Kidney (tissue), 13 donors: ENCODE measurements at regions not wholly inside any gene's neighbourhood (a gene's known extent, or its start where the extent isn't known, plus 50 kb on each side); places are given as distances from the start of the nearest gene placed in this dataset.

Source experiments
- DNase-seq, 5 donors: peaks; one replicate each; pipeline ENCODE4 v3.0.0-alpha.2; 2013 to 2020
- FAIRE-seq: peaks from 2 replicates; lab custom pipeline; 2012; peaks lifted over from hg19 to GRCh38; lab: Jason Lieb, UNC
- H3K27ac ChIP-seq, 2 donors: one replicate each; pipeline ENCODE4 v1.7.0; 2013; ENCODE audit warnings: low read depth in 2 of 2, low read length in 2 of 2, inconsistent platforms in 1 of 2
- H3K27me3 ChIP-seq: one replicate; pipeline ENCODE4 v1.7.1; 2013; ENCODE audit warnings: low read length, inconsistent platforms; ENCODE audit not compliant: control insufficient read depth, insufficient read depth
- H3K36me3 ChIP-seq, 3 donors: one replicate each; pipeline versions ENCODE4 v1.7.0 to v1.7.1; 2013; ENCODE audit warnings: low read length in 3 of 3, control low read depth in 1 of 3, inconsistent platforms in 1 of 3; ENCODE audit not compliant: insufficient read depth in 3 of 3, control insufficient read depth in 2 of 3
- H3K4me1 ChIP-seq, 3 donors: one replicate each; pipeline versions ENCODE4 v1.7.0 to v1.7.1; 2013; ENCODE audit warnings: low read length in 3 of 3, inconsistent platforms in 1 of 3, low read depth in 1 of 3; ENCODE audit not compliant: control insufficient read depth in 2 of 3, insufficient read depth in 2 of 3
- H3K4me3 ChIP-seq, 3 donors: one replicate each; pipeline versions ENCODE4 v1.7.0 to v1.8.1; 2013; ENCODE audit warnings: low read length in 3 of 3, control low read depth in 1 of 3, inconsistent platforms in 1 of 3
- H3K9ac ChIP-seq, 3 donors: one replicate each; pipeline versions ENCODE4 v1.7.0 to v1.7.1; 2013; ENCODE audit warnings: low read length in 3 of 3, control low read depth in 1 of 3, inconsistent platforms in 1 of 3
- H3K9me3 ChIP-seq, 3 donors: one replicate each; pipeline versions ENCODE4 v1.7.0 to v1.7.1; 2013; ENCODE audit warnings: low read length in 3 of 3, control low read depth in 1 of 3, inconsistent platforms in 1 of 3; ENCODE audit not compliant: control insufficient read depth in 2 of 3, insufficient read depth in 1 of 3
- CTCF ChIP-seq: IDR thresholded peaks from 3 replicates; pipeline ENCODE4 v1.5.1; 2012; ENCODE audit warnings: mild to moderate bottlenecking, moderate library complexity, borderline replicate concordance; ENCODE audit not compliant: insufficient read depth; ENCODE audit errors: extremely low read depth
- intact Hi-C: fragments of 100-400 bp; cut with DNase I; formaldehyde crosslinking; loops from one replicate; pipeline ENCODE4 v1.11.1; 2022
- donor health status: control.
- donor health status: control.
- donor health status: control.
- donor health status: control.
- donor health status: control.
- donor health status: DM: yes; HTN: yes; CAD: no.
- donor health status: Normal renal cell carcinoma (clear cell type).

GRCh38 chr12:19744705-19745218, 305.5 kb downstream of the AEBP2 start:
- DNase-seq (peak in 2 of 5 donors; percentile 35 to 40), FAIRE-seq (no peak)
- no peak overlapping the region for H3K4me3 ChIP-seq
- intact Hi-C loops, result no loop called here
- no peak overlapping the region for H3K27ac ChIP-seq
- H3K9me3 ChIP-seq, result no peaks in the 10 kb centered on the region
- TF ChIP-seq CTCF, result no peak
- no peaks in the 10 kb centered on the region for H3K27me3 ChIP-seq
- no peak overlapping the region for H3K9ac ChIP-seq
- H3K4me1 ChIP-seq, result peaks cover 0 to 5% (median 0%) of the 10 kb centered on the region in 3 donors
- H3K36me3 ChIP-seq, result no peaks in the 10 kb centered on the region

- H3K9me3 ChIP-seq, result no peaks in the 10 kb centered on the region
- no peaks in the 10 kb centered on the region for H3K4me1 ChIP-seq
- DNase-seq (peak in 2 of 5 donors; percentile 10 to 34), FAIRE-seq (no peak)
- no peak overlapping the region for H3K4me3 ChIP-seq
- intact Hi-C loops, result no loop called here
- no peaks in the 10 kb centered on the region for H3K36me3 ChIP-seq
- no peaks in the 10 kb centered on the region for H3K27me3 ChIP-seq
- no peak overlapping the region for H3K9ac ChIP-seq
- no peak overlapping the region for H3K27ac ChIP-seq
- no peak for TF ChIP-seq CTCF
Measured at GRCh38 chr12:19746471-19746870, 307.2 kb downstream of the AEBP2 start.

DNA sequence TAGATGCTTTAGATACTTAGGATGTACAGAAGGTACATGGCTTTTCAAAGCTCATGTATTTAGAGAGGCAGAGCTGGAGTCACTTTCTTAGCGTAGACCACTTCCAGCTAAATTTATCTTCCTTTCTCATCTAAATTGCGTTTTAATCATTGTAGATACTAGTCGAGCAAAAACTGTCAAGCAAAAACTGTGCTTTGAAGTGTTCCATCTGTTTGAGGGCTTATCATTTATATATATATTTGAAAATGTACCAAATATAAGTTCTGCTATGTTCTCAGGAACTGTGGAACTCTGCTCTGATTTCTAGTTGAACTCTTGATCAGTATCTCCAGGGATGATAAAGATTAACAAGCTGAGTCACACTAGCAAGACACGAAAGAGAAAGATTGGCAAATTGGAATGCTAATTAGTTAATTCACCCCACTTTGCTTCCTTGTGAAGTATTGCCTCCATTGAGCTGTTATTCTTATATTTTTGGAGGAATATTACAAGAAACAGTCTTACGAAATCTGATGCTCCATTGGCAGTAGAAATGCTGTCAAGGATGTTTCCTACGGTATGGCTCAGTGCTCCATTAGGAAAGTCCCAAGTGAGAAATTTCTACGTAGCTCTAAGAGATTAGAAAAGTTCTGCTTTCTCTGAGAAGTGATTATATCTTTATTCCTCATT, 310.7 kb downstream of the AEBP2 start:
- Histone ChIP-seq H3K9me3 (peaks cover 0 to 7% (median 3%) of the 10 kb centered on the region in 3 donors), H3K4me3 (peak overlapping the region in 1 of 3 donors; percentile 34), H3K4me1 (no peaks in the 10 kb centered on the region), H3K9ac (no peak overlapping the region), H3K36me3 (no peaks in the 10 kb centered on the region), H3K27ac (no peak overlapping the region), H3K27me3 (no peaks in the 10 kb centered on the region)
- FAIRE-seq (no peak), DNase-seq (no peak)
- no peak for TF ChIP-seq CTCF
- intact Hi-C loops, result no loop called here
